Liver (tissue), 8 donors: ENCODE measurements at regions not wholly inside any gene's neighbourhood (a gene's known extent, or its start where the extent isn't known, plus 50 kb on each side); places are given as distances from the start of the nearest gene placed in this dataset.

Experiments used
- DNase-seq: peaks from one replicate; pipeline ENCODE4 v3.0.0-alpha.2; 2017; ENCODE audit warnings: low spot score
- H3K27ac ChIP-seq, 2 donors: one replicate each; pipeline ENCODE4 v1.7.0; 2013; ENCODE audit warnings: inconsistent platforms in 2 of 2, low read length in 2 of 2, control low read depth in 1 of 2, low read depth in 1 of 2, mild to moderate bottlenecking in 1 of 2
- H3K27me3 ChIP-seq, 4 donors: one replicate each; pipeline versions ENCODE4 v1.6.1 to v1.7.0; 2013; ENCODE audit warnings: low read length in 3 of 4, inconsistent platforms in 1 of 4, mild to moderate bottlenecking in 1 of 4, moderate library complexity in 1 of 4; ENCODE audit not compliant: control insufficient read depth in 4 of 4, insufficient read depth in 4 of 4
- H3K36me3 ChIP-seq, 4 donors: one replicate each; pipeline versions ENCODE4 v1.6.1 to v1.7.0; 2013; ENCODE audit warnings: low read length in 3 of 4, mild to moderate bottlenecking in 3 of 4, low read depth in 1 of 4, moderate library complexity in 1 of 4; ENCODE audit not compliant: control insufficient read depth in 4 of 4, insufficient read depth in 3 of 4
- H3K4me1 ChIP-seq, 4 donors: one replicate each; pipeline versions ENCODE4 v1.6.1 to v1.7.0; 2013; ENCODE audit warnings: low read length in 3 of 4, mild to moderate bottlenecking in 3 of 4, moderate library complexity in 1 of 4; ENCODE audit not compliant: control insufficient read depth in 4 of 4, insufficient read depth in 4 of 4
- H3K4me3 ChIP-seq, 3 donors: one replicate each; pipeline versions ENCODE4 v1.6.1 to v1.7.0; 2013; ENCODE audit warnings: low read length in 3 of 3, control low read depth in 1 of 3, low read depth in 1 of 3, mild to moderate bottlenecking in 1 of 3
- H3K9ac ChIP-seq, 2 donors: one replicate each; pipeline ENCODE4 v1.7.0; 2013; ENCODE audit warnings: low read length in 2 of 2, mild to moderate bottlenecking in 2 of 2, moderate library complexity in 2 of 2, control low read depth in 1 of 2, low read depth in 1 of 2
- H3K9me3 ChIP-seq, 4 donors: one replicate each; pipeline versions ENCODE4 v1.6.1 to v1.7.0; 2013; ENCODE audit warnings: low read length in 3 of 4; ENCODE audit not compliant: control insufficient read depth in 4 of 4
- EGR1 ChIP-seq, 2 donors: IDR thresholded peaks; 2 replicates each; pipeline ENCODE4 v1.6.1; 2016 to 2018; ENCODE audit warnings: antibody characterized with exemption in 2 of 2, low read depth in 2 of 2
- FOXA1 ChIP-seq: IDR thresholded peaks from 2 replicates; pipeline ENCODE4 v1.6.1; 2016; ENCODE audit warnings: antibody characterized with exemption
- FOXA2 ChIP-seq: IDR thresholded peaks from 2 replicates; pipeline ENCODE4 v1.6.1; 2016; ENCODE audit warnings: antibody characterized with exemption
- GABPA ChIP-seq, 2 donors: IDR thresholded peaks in 1 of 2; conservative IDR thresholded peaks in 1 of 2; 2 replicates each; pipeline ENCODE4 v1.6.1; 2016; ENCODE audit warnings: antibody characterized with exemption in 2 of 2, mild to moderate bottlenecking in 1 of 2, moderate library complexity in 1 of 2
- JUND ChIP-seq, 2 donors: IDR thresholded peaks; 2 replicates each; pipeline ENCODE4 v1.6.1; 2016; ENCODE audit warnings: antibody characterized with exemption in 2 of 2
- NR2F2 ChIP-seq: IDR thresholded peaks from 2 replicates; pipeline ENCODE4 v1.6.1; 2016; ENCODE audit warnings: antibody characterized with exemption
- SP1 ChIP-seq: IDR thresholded peaks from 2 replicates; pipeline ENCODE4 v1.6.1; 2018; ENCODE audit warnings: antibody characterized with exemption, mild to moderate bottlenecking
- YY1 ChIP-seq: IDR thresholded peaks from 2 replicates; pipeline ENCODE4 v1.6.1; 2016; ENCODE audit warnings: antibody characterized with exemption, mild to moderate bottlenecking
- WGBS: extraction: QIAGEN DNeasy Blood & Tissue Kit; methylation state at CpG from one replicate; pipeline ENCODE4 v1.1.7; 2013; 5-methylcytosine and 5-hydroxymethylcytosine counted together
- TF ChIP-seq, protein P1 (sequence below): IDR thresholded peaks from 2 replicates; pipeline ENCODE4 v1.6.1; 2016; ENCODE audit warnings: antibody characterized with exemption
- TF ChIP-seq, protein P2 (sequence below): fragments of 150-350 bp; IDR thresholded peaks from 2 replicates; pipeline ENCODE4 v1.5.1; 2017; ENCODE audit warnings: improper control_type of control experiment, low read depth, low read length; ENCODE audit not compliant: missing input control
- TF ChIP-seq, protein P3 (sequence below): IDR thresholded peaks from 2 replicates; pipeline ENCODE4 v1.6.1; 2016; ENCODE audit warnings: antibody characterized with exemption, mild to moderate bottlenecking
- donor health status: healthy.
- donor health status: healthy.
- donor health status: healthy.
- donor health status: healthy.
- donor health status: healthy.

- TF ChIP-seq, protein P1, sequence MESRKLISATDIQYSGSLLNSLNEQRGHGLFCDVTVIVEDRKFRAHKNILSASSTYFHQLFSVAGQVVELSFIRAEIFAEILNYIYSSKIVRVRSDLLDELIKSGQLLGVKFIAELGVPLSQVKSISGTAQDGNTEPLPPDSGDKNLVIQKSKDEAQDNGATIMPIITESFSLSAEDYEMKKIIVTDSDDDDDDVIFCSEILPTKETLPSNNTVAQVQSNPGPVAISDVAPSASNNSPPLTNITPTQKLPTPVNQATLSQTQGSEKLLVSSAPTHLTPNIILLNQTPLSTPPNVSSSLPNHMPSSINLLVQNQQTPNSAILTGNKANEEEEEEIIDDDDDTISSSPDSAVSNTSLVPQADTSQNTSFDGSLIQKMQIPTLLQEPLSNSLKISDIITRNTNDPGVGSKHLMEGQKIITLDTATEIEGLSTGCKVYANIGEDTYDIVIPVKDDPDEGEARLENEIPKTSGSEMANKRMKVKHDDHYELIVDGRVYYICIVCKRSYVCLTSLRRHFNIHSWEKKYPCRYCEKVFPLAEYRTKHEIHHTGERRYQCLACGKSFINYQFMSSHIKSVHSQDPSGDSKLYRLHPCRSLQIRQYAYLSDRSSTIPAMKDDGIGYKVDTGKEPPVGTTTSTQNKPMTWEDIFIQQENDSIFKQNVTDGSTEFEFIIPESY: no peak
Measured at GRCh38 chr12:131603106-131603938, 107.6 kb upstream of the SFSWAP start (continued).

GRCh38 chr12:131603939-131604795 is 106.7 kb upstream of the SFSWAP start:
- H3K4me1 ChIP-seq: no peaks in the 10 kb centered on the region
- WGBS: 47% methylated on average over 21 of the region's 21 CpGs
- H3K4me3 ChIP-seq: no peak overlapping the region
- H3K9me3 ChIP-seq: no peaks in the 10 kb centered on the region
- no peak for TF ChIP-seq EGR1 (IDR thresholded peaks at IDR 0.05; ENCODE audit: low read depth in 2 of 2)
- TF ChIP-seq JUND (IDR thresholded peaks at IDR 0.05): no peak
- no peak for TF ChIP-seq NR2F2
- TF ChIP-seq YY1: no peak
- TF ChIP-seq FOXA2: no peak
- TF ChIP-seq GABPA (IDR thresholded peaks at IDR 0.05 in 1 of 2, conservative IDR thresholded peaks at IDR 0.05 in 1 of 2): no peak
- TF ChIP-seq, protein P1: no peak
- no peak for TF ChIP-seq FOXA1
- TF ChIP-seq, protein P2, sequence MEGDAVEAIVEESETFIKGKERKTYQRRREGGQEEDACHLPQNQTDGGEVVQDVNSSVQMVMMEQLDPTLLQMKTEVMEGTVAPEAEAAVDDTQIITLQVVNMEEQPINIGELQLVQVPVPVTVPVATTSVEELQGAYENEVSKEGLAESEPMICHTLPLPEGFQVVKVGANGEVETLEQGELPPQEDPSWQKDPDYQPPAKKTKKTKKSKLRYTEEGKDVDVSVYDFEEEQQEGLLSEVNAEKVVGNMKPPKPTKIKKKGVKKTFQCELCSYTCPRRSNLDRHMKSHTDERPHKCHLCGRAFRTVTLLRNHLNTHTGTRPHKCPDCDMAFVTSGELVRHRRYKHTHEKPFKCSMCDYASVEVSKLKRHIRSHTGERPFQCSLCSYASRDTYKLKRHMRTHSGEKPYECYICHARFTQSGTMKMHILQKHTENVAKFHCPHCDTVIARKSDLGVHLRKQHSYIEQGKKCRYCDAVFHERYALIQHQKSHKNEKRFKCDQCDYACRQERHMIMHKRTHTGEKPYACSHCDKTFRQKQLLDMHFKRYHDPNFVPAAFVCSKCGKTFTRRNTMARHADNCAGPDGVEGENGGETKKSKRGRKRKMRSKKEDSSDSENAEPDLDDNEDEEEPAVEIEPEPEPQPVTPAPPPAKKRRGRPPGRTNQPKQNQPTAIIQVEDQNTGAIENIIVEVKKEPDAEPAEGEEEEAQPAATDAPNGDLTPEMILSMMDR: no peak
- TF ChIP-seq, protein P3, sequence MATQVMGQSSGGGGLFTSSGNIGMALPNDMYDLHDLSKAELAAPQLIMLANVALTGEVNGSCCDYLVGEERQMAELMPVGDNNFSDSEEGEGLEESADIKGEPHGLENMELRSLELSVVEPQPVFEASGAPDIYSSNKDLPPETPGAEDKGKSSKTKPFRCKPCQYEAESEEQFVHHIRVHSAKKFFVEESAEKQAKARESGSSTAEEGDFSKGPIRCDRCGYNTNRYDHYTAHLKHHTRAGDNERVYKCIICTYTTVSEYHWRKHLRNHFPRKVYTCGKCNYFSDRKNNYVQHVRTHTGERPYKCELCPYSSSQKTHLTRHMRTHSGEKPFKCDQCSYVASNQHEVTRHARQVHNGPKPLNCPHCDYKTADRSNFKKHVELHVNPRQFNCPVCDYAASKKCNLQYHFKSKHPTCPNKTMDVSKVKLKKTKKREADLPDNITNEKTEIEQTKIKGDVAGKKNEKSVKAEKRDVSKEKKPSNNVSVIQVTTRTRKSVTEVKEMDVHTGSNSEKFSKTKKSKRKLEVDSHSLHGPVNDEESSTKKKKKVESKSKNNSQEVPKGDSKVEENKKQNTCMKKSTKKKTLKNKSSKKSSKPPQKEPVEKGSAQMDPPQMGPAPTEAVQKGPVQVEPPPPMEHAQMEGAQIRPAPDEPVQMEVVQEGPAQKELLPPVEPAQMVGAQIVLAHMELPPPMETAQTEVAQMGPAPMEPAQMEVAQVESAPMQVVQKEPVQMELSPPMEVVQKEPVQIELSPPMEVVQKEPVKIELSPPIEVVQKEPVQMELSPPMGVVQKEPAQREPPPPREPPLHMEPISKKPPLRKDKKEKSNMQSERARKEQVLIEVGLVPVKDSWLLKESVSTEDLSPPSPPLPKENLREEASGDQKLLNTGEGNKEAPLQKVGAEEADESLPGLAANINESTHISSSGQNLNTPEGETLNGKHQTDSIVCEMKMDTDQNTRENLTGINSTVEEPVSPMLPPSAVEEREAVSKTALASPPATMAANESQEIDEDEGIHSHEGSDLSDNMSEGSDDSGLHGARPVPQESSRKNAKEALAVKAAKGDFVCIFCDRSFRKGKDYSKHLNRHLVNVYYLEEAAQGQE: no peak
- TF ChIP-seq SP1: no peak
- peaks cover 0 to 3% (median 0%) of the 10 kb centered on the region in 4 donors for H3K27me3 ChIP-seq
- DNase-seq: no peak
- no peak overlapping the region for H3K9ac ChIP-seq
- H3K27ac ChIP-seq: no peak overlapping the region
- H3K36me3 ChIP-seq: no peaks in the 10 kb centered on the region
